ENCODE measurements at regions not wholly inside any gene's neighbourhood (a gene's known extent, or its start where the extent isn't known, plus 50 kb on each side); places are given as distances from the start of the nearest gene placed in this dataset.

DNA sequence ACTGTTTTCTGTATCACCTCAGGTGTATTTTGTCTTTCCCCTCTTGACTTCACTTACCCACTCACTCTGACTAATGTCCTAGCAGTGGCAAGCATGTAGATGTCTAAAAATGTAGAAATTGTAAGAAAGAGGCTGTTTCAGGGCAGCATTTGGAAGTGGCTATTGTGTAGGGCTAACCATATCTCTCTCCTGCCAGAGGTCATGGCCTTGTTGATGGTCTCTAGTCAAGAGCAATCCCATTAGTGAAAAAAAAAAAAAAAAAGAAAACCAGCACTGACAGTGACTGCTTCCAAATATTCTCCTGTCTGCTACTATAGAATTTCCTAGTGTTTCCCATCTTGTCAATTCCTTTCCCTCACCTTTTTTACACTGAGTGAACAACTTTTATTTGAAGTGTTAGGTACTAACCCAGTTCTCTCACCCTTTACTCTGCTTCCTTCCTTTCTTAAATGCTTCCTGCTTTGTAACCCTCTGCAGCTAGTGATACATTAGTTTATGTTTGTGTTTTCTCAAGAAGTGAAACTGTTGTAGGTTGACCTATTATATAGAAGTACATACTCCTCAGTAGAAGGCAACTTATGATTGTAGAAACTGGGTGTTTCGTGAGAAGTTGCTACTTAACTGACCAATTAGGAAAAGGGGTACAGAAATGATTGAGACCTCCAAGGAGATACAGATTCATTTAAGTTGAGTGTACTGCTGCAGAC is 174.1 kb upstream of the PTPRK start:
- intact Hi-C loops (cut with micrococcal nuclease; ENCODE audit: unreplicated experiment): no loop called here
- no peaks in the 10 kb centered on the region for H3K9me3 ChIP-seq (ENCODE audit: control insufficient read depth, insufficient read depth, low read depth, low read length)
- H3K36me3 ChIP-seq (ENCODE audit: control insufficient read depth, insufficient read depth, low read length): no peaks in the 10 kb centered on the region
- ATAC-seq (no peak), DNase-seq (ENCODE audit: low read depth, low spot score) (no peak)
- no peaks in the 10 kb centered on the region; the same call in 1 of the 2 replicates for H3K4me1 ChIP-seq (ENCODE audit: control insufficient read depth, insufficient read depth, low read length)
- TF ChIP-seq POLR2AphosphoS5 (IDR thresholded peaks at IDR 0.05; ENCODE audit: low read depth, low read length) (no peak), SIN3A (IDR thresholded peaks at IDR 0.05; ENCODE audit: borderline replicate concordance, insufficient read depth, low read depth, low read length) (no peak), TCF7L2 (IDR thresholded peaks at IDR 0.05; ENCODE audit: low read depth, low read length) (no peak)
- TF ChIP-seq, protein P1, sequence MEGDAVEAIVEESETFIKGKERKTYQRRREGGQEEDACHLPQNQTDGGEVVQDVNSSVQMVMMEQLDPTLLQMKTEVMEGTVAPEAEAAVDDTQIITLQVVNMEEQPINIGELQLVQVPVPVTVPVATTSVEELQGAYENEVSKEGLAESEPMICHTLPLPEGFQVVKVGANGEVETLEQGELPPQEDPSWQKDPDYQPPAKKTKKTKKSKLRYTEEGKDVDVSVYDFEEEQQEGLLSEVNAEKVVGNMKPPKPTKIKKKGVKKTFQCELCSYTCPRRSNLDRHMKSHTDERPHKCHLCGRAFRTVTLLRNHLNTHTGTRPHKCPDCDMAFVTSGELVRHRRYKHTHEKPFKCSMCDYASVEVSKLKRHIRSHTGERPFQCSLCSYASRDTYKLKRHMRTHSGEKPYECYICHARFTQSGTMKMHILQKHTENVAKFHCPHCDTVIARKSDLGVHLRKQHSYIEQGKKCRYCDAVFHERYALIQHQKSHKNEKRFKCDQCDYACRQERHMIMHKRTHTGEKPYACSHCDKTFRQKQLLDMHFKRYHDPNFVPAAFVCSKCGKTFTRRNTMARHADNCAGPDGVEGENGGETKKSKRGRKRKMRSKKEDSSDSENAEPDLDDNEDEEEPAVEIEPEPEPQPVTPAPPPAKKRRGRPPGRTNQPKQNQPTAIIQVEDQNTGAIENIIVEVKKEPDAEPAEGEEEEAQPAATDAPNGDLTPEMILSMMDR (IDR thresholded peaks at IDR 0.05): no peak
- TF ChIP-seq, protein P2, sequence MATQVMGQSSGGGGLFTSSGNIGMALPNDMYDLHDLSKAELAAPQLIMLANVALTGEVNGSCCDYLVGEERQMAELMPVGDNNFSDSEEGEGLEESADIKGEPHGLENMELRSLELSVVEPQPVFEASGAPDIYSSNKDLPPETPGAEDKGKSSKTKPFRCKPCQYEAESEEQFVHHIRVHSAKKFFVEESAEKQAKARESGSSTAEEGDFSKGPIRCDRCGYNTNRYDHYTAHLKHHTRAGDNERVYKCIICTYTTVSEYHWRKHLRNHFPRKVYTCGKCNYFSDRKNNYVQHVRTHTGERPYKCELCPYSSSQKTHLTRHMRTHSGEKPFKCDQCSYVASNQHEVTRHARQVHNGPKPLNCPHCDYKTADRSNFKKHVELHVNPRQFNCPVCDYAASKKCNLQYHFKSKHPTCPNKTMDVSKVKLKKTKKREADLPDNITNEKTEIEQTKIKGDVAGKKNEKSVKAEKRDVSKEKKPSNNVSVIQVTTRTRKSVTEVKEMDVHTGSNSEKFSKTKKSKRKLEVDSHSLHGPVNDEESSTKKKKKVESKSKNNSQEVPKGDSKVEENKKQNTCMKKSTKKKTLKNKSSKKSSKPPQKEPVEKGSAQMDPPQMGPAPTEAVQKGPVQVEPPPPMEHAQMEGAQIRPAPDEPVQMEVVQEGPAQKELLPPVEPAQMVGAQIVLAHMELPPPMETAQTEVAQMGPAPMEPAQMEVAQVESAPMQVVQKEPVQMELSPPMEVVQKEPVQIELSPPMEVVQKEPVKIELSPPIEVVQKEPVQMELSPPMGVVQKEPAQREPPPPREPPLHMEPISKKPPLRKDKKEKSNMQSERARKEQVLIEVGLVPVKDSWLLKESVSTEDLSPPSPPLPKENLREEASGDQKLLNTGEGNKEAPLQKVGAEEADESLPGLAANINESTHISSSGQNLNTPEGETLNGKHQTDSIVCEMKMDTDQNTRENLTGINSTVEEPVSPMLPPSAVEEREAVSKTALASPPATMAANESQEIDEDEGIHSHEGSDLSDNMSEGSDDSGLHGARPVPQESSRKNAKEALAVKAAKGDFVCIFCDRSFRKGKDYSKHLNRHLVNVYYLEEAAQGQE (IDR thresholded peaks at IDR 0.05; ENCODE audit: insufficient read depth in 1 of 2, low read depth in 2 of 2, low read length in 1 of 2): no peak
- ChIA-PET POLR2A (no interaction called here), CTCF (interaction anchor here (0.7 kb wide), 1 partner anchor 1863 kb away, joined by 6 read pairs; no protein-coding TSS in a partner anchor)
- no peak overlapping the region for H3K4me3 ChIP-seq (ENCODE audit: low read depth in 2 of 2, low read length in 2 of 2)
- H3K27me3 ChIP-seq (ENCODE audit: control insufficient read depth, insufficient read depth, low read length): no peaks in the 10 kb centered on the region
- in situ Hi-C loops (cut with HindIII; ENCODE audit: low pct_unique_long_range_greater_than_20kb, low sequenced_read_pairs): no loop called here
- H3K27ac ChIP-seq (ENCODE audit: low read length): no peak overlapping the region
- no TSS peak for BruUV-seq (replicated peaks)

DNA sequence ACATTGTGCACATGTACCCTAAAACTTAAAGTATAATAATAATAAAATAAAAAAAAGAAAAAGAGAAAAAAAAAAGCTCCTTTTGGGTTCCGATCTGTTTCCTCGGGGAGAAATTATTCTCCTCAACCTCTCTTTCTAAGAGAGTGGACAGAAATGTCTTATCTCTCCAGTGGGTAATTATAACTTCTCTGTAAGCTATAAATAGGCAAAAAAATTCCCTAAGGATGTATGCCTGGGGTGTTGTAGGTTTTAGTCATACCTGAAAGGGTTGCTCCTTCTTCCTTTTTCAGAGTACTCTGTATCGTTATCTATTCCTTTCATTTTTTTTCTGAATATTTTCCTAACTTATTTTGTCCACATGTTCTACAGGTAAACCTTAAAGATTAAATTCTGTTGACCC is 169.7 kb upstream of the PTPRK start:
- Histone ChIP-seq H3K4me1 (ENCODE audit: control insufficient read depth, insufficient read depth, low read length) (no peaks in the 10 kb centered on the region), H3K27ac (ENCODE audit: low read length) (no peak overlapping the region), H3K4me3 (ENCODE audit: low read depth in 2 of 2, low read length in 2 of 2) (no peak overlapping the region), H3K27me3 (ENCODE audit: control insufficient read depth, insufficient read depth, low read length) (no peaks in the 10 kb centered on the region), H3K9me3 (ENCODE audit: control insufficient read depth, insufficient read depth, low read depth, low read length) (no peaks in the 10 kb centered on the region), H3K36me3 (ENCODE audit: control insufficient read depth, insufficient read depth, low read length) (no peaks in the 10 kb centered on the region)
- TF ChIP-seq, protein P1 (IDR thresholded peaks at IDR 0.05): no peak
- TF ChIP-seq SIN3A (IDR thresholded peaks at IDR 0.05; ENCODE audit: borderline replicate concordance, insufficient read depth, low read depth, low read length) (no peak), TCF7L2 (IDR thresholded peaks at IDR 0.05; ENCODE audit: low read depth, low read length) (no peak), POLR2AphosphoS5 (IDR thresholded peaks at IDR 0.05; ENCODE audit: low read depth, low read length) (no peak)
- TF ChIP-seq, protein P2 (IDR thresholded peaks at IDR 0.05; ENCODE audit: insufficient read depth in 1 of 2, low read depth in 2 of 2, low read length in 1 of 2): no peak
- ATAC-seq: no peak
- no TSS peak for BruUV-seq (replicated peaks)
- intact Hi-C loops (cut with micrococcal nuclease; ENCODE audit: unreplicated experiment) (no loop called here), in situ Hi-C loops (cut with HindIII; ENCODE audit: low pct_unique_long_range_greater_than_20kb, low sequenced_read_pairs) (no loop called here)
- CTCF ChIA-PET: no interaction called here
- POLR2A ChIA-PET: interaction anchor here (0.6 kb wide), 1 partner anchor 69 kb away, joined by 3 read pairs; no protein-coding TSS in a partner anchor
- DNase-seq (ENCODE audit: low read depth, low spot score): no peak

Data from Panc1 (cell line).